Peyer's patch (tissue), 4 donors: ENCODE measurements at regions not wholly inside any gene's neighbourhood (a gene's known extent, or its start where the extent isn't known, plus 50 kb on each side); places are given as distances from the start of the nearest gene placed in this dataset.

Source experiments
- DNase-seq, 3 donors: peaks; one replicate each; pipeline ENCODE4 v3.0.0-alpha.2; 2017 to 2019
- H3K27ac ChIP-seq, 4 donors: fragments of 200-600 bp; sonication (generic); one replicate each; pipeline ENCODE4 v1.5.1; 2016 to 2019
- H3K27me3 ChIP-seq, 2 donors: fragments of 200-600 bp; sonication (generic); one replicate each; pipeline ENCODE4 v1.5.1; 2019
- H3K36me3 ChIP-seq, 3 donors: fragments of 200-600 bp; sonication (generic); one replicate each; pipeline ENCODE4 v1.5.1; 2016 to 2019
- H3K4me1 ChIP-seq, 4 donors: fragments of 200-600 bp; sonication (generic); one replicate each; pipeline ENCODE4 v1.5.1; 2016 to 2019
- H3K4me3 ChIP-seq, 4 donors: fragments of 200-600 bp; sonication (generic); 1 replicate in 3 of 4; 2 replicates in 1 of 4; pipeline ENCODE4 v1.5.1; 2016 to 2019; ENCODE audit warnings: mild to moderate bottlenecking in 1 of 4
- H3K9me3 ChIP-seq, 4 donors: fragments of 200-600 bp; sonication (generic); one replicate each; pipeline ENCODE4 v1.5.1; 2016 to 2019; ENCODE audit warnings: mild to moderate bottlenecking in 1 of 4
- POLR2A ChIP-seq, 2 donors: fragments of 450-650 bp; IDR thresholded peaks; one replicate each; pipeline ENCODE4 v1.5.1; 2017; ENCODE audit warnings: antibody characterized with exemption in 2 of 2, mild to moderate bottlenecking in 2 of 2, moderate library complexity in 2 of 2
- TF ChIP-seq, protein P1 (sequence below), 6 experiments: fragments of 450-650 bp in 4 of 6; fragments of 200-600 bp in 2 of 6; sonication (generic) in 1 of 6; IDR thresholded peaks; one replicate each; pipeline ENCODE4 v1.5.1; 2017 to 2019; ENCODE audit warnings: antibody characterized with exemption in 6 of 6, mild to moderate bottlenecking in 3 of 6, moderate library complexity in 1 of 6

DNA sequence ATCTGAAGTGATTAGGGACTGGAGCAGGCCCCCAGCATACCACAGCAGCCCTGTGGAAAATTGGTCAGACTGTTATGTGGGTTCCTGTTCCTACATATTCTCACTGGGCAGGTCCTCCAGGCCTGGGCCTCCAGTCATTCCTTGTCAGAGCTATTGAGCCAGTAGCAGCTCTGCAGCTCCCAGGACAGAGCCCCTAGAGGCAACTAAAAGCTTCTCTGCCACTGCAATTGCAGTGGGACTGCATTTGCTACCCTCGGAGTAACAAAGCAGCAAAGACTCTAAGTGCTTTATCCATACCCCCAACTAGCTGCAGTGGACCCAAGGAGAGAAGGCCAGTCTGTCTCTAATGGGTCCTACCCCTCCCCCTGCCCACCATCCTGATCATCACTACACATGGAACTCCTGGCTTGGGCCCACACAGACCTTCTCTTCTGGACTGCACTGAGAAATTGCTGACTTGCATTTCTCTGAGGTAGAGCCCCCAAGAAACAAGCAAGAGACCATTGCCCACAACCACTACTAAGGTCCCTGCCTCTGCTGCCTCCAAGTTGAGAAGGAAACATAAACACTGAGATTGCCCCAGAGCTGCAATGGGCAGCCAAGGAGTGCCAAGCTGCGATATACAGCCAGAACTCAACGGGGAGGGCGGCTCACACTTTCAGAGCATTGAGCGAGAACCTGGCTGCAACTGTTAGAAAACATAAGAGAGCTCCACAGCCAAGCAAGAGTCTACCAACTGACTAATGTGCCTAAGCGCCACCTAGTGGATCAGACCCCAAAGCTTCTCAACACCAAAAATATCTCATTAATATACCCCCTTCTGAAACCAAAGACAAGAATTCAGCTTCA lies 738.7 kb upstream of the NDST4 start:
- Histone ChIP-seq H3K4me1 (no peaks in the 10 kb centered on the region), H3K9me3 (no peaks in the 10 kb centered on the region), H3K4me3 (no peak overlapping the region), H3K27ac (no peak overlapping the region), H3K27me3 (no peaks in the 10 kb centered on the region), H3K36me3 (no peaks in the 10 kb centered on the region)
- peak in 2 of 3 donors; percentile 37 to 60 for DNase-seq
- TF ChIP-seq POLR2A (IDR thresholded peaks at IDR 0.05) = no peak
- TF ChIP-seq, protein P1, sequence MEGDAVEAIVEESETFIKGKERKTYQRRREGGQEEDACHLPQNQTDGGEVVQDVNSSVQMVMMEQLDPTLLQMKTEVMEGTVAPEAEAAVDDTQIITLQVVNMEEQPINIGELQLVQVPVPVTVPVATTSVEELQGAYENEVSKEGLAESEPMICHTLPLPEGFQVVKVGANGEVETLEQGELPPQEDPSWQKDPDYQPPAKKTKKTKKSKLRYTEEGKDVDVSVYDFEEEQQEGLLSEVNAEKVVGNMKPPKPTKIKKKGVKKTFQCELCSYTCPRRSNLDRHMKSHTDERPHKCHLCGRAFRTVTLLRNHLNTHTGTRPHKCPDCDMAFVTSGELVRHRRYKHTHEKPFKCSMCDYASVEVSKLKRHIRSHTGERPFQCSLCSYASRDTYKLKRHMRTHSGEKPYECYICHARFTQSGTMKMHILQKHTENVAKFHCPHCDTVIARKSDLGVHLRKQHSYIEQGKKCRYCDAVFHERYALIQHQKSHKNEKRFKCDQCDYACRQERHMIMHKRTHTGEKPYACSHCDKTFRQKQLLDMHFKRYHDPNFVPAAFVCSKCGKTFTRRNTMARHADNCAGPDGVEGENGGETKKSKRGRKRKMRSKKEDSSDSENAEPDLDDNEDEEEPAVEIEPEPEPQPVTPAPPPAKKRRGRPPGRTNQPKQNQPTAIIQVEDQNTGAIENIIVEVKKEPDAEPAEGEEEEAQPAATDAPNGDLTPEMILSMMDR (IDR thresholded peaks at IDR 0.05) = peak in 4 of 6 experiments; percentile 31 to 53 (median 44)

DNA sequence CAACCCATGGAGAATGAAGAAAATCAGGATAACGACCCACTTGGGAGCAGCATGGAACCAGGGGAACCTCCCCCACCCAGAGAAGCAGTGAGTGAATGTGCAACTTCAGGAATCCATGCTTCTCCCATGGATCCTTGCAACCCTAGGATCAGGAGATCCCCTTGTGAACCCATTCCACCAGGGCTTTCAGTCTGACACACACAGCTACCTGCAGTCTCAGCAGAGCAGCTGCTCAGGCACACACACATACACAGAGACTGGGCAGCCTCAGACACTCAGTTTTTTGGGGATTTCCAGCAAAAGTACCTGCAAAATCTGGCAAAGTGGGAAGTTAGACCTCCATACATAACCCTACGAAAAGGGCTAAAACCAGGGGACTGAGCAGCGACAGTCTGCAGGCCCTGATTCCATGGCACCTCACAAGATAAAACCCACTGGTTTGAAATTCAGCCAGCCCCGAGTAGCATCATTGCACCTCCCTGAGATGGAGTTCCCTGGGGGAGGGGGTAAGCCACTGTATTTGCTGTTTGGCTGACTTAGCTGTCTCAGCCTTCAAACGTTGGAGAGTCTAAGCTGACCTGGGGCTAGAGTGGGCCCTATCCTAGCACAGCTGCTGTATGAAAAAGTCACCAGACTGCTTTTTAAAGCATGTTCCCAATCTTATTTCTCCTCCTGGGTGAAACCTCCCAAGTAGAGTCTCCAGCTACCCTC lies 737.5 kb upstream of the NDST4 start:
- H3K9me3 ChIP-seq = no peaks in the 10 kb centered on the region
- no peak overlapping the region for H3K27ac ChIP-seq
- no peak for DNase-seq
- no peak overlapping the region for H3K4me3 ChIP-seq
- no peaks in the 10 kb centered on the region for H3K36me3 ChIP-seq
- H3K27me3 ChIP-seq = no peaks in the 10 kb centered on the region
- H3K4me1 ChIP-seq = no peaks in the 10 kb centered on the region
- TF ChIP-seq, protein P1 (IDR thresholded peaks at IDR 0.05) = no peak
- TF ChIP-seq POLR2A (IDR thresholded peaks at IDR 0.05) = no peak

DNA sequence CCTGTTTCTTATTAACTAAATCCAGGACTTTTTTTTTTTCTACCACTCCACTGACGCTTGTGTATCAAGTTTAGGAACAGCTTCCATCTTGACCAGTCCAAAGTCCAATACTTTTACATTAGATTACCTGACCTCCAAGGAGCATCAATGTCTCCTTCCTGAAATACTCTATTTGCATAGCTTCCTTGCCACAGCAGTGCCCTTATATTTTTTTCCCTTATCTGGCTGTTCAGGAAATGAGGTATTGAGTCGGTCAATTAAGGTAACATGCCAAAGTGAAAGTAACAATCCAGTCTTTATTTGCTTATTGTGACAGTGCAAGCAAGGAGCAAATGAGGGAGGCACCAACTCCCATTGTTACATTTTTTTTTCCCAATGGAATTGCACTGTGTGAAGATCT lies 730.8 kb upstream of the NDST4 start:
- Histone ChIP-seq H3K27me3 (no peaks in the 10 kb centered on the region), H3K27ac (no peak overlapping the region), H3K4me3 (no peak overlapping the region), H3K9me3 (no peaks in the 10 kb centered on the region), H3K4me1 (no peaks in the 10 kb centered on the region), H3K36me3 (no peaks in the 10 kb centered on the region)
- no peak for DNase-seq
- TF ChIP-seq POLR2A (IDR thresholded peaks at IDR 0.05) = no peak
- TF ChIP-seq, protein P1 (IDR thresholded peaks at IDR 0.05) = no peak

DNA sequence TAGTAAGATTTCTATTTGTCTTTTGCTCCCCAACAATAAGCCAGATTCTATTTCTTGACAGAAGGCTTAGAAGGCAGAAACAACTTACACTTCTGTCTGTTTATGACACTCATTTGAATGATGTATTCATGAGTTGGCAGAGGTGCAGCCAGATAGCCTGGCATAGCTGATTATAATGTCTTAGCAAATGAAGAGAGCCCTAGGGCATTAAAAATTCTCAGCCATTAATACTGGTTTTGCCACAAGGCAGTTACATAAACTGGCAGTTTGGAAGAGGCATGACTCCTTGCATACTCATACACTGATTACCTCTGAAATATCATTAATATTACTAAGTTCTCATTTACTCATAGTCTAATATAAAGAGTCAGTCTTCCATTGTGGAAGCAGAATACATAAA lies 728.5 kb upstream of the NDST4 start:
- Histone ChIP-seq H3K36me3 (no peaks in the 10 kb centered on the region), H3K4me3 (no peak overlapping the region), H3K9me3 (no peaks in the 10 kb centered on the region), H3K27ac (no peak overlapping the region), H3K27me3 (no peaks in the 10 kb centered on the region), H3K4me1 (no peaks in the 10 kb centered on the region)
- no peak for DNase-seq
- TF ChIP-seq, protein P1 (IDR thresholded peaks at IDR 0.05) = no peak
- TF ChIP-seq POLR2A (IDR thresholded peaks at IDR 0.05) = no peak

DNA sequence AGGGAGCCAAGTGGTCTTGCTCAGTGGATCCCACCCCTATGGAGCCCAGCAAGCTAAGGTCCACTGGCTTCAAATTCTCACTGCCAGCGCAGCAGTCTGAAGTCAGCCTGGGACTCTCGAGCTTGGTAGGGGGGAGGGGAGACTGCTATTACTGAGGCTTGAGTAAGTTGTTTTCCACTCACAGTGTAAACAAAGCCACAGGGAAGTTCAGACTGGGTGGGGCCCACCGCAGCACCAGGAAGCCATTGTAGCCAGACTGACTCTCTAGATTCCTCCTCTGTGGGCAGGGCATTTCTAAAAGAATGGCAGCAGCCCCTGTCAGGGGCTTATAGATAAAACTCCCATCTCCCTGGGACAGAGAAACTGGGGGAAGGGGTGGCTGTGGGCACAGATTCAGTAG lies 721.0 kb upstream of the NDST4 start:
- TF ChIP-seq, protein P1 (IDR thresholded peaks at IDR 0.05) = no peak
- no peak for TF ChIP-seq POLR2A (IDR thresholded peaks at IDR 0.05)
- no peaks in the 10 kb centered on the region for H3K4me1 ChIP-seq
- no peaks in the 10 kb centered on the region for H3K9me3 ChIP-seq
- DNase-seq = no peak
- no peaks in the 10 kb centered on the region for H3K36me3 ChIP-seq
- no peak overlapping the region for H3K4me3 ChIP-seq
- H3K27me3 ChIP-seq = no peaks in the 10 kb centered on the region
- H3K27ac ChIP-seq = no peak overlapping the region
